Loucy (cell line): ENCODE measurements at regions not wholly inside any gene's neighbourhood (a gene's known extent, or its start where the extent isn't known, plus 50 kb on each side); places are given as distances from the start of the nearest gene placed in this dataset.

Experiments used
- CTCF ChIP-seq: fragments of 200-600 bp; sonication (generic); conservative IDR thresholded peaks from 2 replicates; pipeline ENCODE4 v1.5.1; 2014; ENCODE audit warnings: mild to moderate bottlenecking, antibody characterized with exemption, low read length
- EZH2phosphoT487 ChIP-seq: fragments of 200-600 bp; IDR thresholded peaks from 2 replicates; pipeline ENCODE4 v1.6.1; 2018; ENCODE audit warnings: antibody characterized with exemption, mild to moderate bottlenecking, moderate library complexity, borderline replicate concordance

GRCh38 chr10:18868919-18869318 lies 179.7 kb upstream of the MALRD1 start:
- no peak for TF ChIP-seq CTCF
- no peak for TF ChIP-seq EZH2phosphoT487
